Activated CD4-positive, CD25-positive, alpha-beta regulatory T cell treated with anti-CD3 and anti-CD28 coated beads, Interleukin-2, amount 50 U/mL, for 72 hours (primary cell): ENCODE measurements at regions not wholly inside any gene's neighbourhood (a gene's known extent, or its start where the extent isn't known, plus 50 kb on each side); places are given as distances from the start of the nearest gene placed in this dataset.
A peak's percentile ranks its signal among the peaks of the same experiment; 100 is the strongest.
"Not testable (repeated sequence)": the region's sequence is repeated elsewhere in the genome, so short reads cannot be mapped to it uniquely, and the experiment has no call there.

Experiments used
- DNase-seq: peaks from one replicate; pipeline ENCODE4 v3.0.0; 2021

DNA sequence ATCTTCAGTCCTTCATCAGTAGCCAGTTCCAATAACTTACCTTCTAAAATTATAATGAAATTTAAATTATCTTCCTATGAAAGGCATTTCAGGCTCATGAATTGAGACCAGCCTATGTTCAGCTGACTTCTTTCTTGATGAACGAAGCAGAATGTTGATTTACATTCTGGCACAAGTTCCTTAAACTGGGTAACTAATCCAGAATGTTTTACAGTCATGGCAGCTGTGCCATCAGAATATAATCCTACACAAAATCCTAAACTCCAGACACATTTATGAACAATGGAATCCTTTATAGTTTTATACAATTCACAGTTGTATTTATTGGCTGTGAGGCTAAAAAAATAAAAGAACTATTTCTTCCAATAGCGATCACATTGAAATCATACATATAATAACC lies 97.3 kb upstream of the CPM start:
- no peak for DNase-seq

DNA sequence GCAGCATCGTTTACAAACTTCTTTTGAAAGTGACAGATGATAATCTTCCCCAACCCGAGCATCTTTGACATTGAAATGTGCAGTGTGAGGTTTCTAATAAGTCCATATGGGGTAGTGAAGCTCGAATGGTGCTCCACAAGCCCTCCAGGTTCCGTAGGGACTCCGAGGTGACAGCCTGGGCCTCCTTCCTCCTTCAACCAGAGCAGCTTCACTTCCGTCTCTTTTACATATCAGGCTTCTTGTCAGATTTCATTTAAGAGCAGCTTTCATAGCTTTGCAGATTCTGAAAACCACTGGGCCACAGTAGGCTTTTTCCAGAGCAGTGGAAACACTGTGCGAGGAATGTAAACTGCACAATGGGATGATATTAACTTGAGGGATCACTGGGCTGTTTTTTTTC lies 103.6 kb upstream of the CPM start:
- DNase-seq, result no peak

DNA sequence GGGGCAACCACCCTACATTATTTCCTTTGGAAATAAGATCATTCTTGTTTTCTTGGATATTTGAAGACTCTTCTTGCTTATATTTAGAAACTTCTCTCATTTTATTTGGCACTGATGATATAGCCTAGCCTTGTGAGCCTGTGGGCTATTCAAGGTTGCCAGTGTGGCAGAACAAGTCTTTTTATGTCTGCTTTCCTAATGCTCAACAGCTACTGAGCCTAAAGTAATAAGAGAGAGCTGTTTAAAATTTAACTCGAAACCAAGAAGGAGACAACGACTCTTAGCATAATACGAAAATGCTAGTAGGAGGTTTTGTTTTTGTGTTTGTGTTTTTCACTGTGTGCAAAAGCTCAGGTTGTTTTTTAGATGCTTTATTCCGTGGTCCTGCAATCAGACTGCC lies 104.0 kb upstream of the CPM start:
- DNase-seq, result no peak

DNA sequence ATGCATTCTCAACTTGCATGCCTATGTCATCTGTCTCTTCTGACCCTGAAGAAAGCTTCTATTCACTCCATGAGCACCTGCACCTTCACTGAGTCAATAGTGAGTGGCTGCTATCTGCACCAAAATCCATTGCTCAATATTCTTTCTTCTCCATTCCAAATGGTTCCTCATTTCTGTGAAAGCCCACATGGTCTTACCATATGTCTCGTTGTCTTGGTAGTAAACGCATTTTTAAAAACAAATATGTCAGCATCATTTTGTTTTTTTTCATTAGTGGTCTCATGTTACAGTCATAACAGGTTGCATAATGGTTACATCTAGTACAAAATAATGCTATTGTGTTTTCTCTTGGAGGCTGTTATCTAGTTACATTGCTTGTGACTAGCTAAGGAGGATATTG lies 106.9 kb upstream of the CPM start:
- no peak for DNase-seq

DNA sequence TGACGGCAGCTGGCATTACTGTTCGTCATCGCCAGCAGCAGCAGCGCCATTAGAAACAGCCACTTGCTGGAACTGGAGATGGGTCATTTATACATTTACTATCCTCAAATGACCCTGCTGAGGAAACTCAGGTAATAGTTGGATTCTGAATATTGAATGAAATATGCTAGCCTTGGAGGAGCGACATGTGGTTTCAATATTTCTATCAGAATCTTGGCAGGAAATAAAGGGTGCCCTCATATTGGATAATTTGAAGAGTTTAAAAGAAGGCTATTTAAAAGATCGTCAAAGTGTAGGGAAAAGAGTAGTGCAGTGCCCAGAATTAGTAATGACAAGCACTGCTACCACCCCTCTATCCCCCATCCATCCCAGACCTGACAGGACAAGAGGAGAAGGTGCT lies 109.6 kb upstream of the CPM start:
- DNase-seq, result no peak

DNA sequence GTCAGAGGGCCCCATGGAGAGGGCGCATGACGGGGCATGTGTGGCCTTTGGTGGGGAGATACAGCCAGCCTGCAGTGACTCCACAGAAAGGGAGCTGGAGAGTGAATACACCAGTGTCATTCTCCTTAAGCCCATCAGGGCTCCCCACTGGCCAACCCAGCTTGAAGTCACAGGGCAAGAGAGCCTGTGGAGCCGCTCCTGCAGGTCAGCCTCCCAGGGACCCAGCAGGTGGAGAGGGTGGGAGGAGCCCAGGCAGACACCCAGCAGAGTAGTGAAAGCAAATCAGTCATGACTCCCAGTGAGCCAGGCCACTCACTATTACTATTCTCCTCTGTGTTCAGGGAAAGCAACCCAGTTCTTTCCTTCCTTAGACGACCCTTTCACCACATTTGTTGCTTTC lies 110.0 kb upstream of the CPM start:
- no peak for DNase-seq

DNA sequence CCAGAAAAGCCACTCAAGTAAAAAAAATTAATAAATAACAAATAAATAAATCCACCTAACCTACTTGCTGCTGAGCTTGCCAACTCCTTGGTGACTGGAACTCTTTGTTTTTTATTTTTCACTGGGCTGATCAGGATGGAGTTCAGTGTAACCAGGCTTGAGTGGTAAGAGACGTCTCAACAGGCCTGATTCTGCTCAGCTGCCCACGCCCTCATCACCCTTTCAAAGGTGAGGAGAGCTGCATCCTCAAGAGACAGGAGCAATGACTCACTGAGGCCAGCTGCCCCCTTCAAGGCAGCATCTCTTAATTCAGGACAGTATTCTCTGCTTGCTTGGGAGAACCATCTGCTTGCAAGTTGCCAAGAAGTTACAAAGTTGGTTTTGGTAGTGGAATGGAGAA lies 111.9 kb upstream of the CPM start:
- DNase-seq, result no peak

DNA sequence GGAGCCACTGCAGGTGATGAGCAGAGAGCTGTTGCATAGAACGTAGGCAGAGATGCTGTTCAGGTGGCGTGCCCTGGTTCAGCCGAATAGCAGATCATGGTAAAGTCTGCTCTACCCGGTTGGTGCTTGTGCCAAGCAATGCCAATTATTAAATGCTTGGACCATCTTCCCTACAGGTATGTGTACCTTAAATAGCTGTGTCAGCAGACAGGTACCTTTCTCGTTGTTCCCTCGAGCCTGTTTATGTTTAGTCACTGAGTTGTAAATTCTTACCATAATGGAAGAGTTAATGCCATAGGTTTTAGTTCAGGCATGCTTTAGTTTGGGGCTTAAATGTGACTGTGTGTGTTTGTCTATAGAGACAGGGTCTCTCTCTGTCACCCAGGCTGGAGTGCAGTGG lies 112.5 kb upstream of the CPM start:
- DNase-seq, result no peak

DNA sequence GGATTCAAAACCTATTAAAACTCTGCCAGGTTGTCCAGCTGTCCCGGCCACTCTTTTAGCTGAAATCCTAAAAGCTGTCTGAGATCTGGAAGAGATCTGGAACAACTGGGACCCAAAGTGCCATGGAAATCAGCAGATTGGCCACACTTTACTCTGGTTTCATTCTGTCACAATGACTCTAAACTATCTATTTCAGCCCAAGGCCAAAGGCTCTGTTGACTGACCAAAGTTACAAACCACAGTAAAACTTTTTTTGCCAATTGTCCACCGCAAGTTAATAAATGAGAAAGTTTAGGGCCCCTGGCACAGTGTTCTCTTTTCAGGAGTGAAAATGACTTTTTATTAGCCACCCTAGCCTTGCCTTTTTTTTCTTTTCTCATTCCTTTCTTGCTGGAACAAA lies 113.4 kb upstream of the CPM start:
- DNase-seq, result no peak

DNA sequence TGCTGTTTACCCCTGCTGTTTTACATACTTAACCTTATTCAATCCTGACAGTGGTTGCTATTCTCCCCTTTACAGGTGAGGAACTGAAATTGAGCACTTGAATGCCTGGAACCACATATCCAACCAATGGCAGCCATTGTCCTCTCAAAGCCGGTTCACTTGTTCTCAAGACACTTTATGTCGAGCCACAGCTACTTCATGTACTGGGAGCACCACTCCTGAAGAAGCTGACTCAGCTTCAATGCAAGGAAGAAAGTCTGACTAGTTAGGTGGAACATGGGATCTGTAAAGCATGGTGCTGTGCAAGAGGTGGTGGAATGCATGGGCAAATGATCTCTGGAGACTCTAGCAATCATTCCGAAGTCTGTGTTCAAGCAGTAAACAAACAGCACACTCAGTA lies 113.9 kb upstream of the CPM start:
- no peak for DNase-seq

DNA sequence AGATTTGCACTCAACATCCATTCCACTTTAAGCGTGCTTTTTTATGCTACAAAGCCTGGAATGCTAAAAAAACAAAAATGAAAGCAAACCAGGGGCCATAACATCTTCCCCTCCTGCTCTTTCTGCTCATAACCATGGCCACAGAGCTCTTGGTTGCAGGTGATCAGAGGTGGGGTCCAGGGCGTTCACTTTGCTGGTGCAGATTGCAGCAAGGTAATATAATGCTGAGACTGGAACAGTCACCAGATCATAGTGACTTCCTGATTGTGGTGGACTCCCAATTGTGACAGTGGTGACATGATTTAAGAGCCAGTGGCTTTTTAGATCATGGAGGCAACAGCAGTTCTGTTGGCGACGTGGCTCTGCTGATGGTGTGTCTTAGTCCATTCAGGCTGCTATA lies 115.0 kb upstream of the CPM start:
- DNase-seq, result no peak

DNA sequence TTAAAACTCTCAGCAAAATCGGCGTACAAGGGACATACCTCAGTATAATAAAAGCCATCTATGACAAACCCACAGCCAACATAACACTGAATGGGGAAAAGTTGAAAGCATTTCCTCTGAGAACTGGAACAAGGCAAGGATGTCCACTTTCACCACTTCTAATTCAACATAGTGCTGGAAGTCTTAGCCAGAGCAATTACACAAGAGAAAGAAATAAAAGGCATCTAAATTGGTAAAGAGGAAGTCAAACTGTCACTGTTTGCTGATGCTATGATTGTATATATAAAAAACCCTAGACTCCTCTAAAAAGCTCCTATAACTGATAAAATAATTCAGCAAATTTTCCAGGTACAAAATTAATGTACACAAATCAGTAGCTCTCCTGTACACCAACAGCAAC lies 116.9 kb upstream of the CPM start:
- not testable (repeated sequence) for DNase-seq

DNA sequence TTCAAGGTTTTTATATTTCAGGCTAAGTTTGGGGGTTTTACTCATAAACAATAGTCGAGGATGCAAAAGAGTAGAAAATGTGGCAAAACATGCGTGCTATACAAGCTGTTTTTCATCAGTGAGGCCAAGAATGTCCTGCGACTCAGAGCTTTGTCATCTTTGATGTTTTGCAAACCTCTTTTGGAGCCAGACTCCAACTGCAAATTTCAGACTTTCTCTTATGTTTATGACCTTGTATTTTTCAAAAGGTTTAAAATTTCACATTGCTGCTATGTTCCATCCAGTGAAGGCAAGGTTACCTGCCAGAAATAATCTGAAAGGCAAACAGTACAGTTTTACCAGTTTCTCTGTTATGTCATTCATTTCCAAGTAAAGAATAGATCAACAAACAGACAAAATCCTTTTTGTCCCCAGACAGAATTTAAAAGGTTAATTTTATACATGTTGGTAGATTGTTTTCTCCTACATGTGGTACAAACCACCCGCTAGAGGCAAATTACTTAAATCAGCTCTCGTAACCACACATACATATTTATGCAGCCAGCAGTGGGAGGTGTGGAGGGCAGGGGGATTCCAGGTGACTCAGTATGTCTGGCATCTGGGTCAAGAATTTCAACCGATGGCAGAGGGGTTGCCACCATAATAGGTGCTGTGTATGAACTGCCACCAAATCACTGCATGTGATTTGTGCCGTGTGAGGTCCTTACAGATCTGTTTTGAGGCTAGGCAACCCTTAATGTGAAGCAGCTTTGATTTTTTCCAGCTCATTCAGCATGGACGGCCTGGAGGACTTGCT lies 119.8 kb upstream of the CPM start:
- peak; percentile 59 for DNase-seq

DNA sequence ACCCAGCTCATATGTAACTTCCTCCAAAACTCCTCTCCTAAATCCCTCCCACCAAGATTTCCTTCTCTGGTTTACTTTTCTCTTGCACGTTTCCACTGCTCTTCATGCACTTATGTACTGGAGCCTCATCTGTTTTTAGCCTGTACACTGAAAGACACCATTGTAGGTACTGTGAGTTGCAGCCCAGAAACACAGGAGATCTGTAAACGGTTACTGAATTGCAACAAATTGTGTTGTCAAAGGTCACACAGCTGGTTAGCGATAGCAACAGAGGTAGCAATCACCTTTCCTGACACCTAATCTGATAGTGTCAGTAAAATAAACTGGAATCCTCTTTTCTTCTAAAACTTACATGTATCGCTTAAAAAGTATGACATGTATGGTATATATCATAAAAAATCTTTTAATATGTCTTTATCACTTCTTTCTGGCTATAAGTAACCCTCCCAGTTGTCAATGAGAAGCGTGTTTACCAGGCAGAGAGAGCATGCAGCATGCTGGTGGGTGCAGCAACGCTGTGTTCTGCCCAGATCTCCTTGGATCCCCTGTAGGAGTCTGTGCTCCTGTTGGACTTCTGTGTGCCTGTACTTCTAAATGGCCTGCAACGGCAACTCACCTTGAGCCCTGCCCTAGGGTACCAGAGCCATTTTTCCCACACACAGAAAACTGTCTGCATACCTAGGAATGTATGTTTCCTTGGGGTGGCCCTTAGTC lies 121.5 kb upstream of the CPM start:
- DNase-seq, result no peak

DNA sequence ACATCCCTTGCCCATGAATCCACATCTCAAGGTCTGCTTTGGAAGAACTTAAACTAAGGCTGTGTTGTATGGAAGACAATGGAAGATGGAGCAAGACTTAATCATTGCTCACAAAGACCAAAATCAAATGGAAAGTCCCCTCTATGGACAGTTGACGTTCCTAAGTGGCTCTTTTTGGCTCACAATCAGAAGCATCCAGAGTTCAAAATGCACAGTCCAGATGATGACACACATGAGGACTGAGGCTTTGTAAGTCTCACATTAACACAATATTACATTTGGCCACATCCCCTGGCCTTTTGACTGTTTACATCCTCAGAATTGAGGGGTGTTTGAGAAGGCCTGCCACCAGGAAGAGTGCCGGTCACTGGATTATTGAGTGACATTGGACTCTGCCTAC lies 122.3 kb upstream of the CPM start:
- DNase-seq, result no peak

DNA sequence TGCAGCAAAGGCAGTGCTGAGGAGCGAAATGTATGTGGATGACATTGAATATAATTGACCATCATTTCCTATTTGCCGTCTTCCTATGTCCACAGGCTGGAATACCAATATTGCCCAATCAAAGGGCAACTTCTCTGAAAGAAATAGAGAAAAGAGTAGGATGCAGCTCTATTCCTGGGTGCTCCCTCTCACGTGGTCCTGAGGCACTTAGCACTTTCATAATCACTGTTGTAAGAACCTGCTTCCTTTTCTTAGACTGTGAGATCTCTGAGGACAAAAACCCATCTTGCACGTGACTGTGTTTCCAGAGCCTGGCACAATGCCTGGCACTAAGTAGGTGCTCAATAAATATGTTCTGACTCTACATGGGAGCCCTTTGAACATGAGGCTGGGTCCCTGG lies 122.7 kb upstream of the CPM start:
- DNase-seq, result no peak

DNA sequence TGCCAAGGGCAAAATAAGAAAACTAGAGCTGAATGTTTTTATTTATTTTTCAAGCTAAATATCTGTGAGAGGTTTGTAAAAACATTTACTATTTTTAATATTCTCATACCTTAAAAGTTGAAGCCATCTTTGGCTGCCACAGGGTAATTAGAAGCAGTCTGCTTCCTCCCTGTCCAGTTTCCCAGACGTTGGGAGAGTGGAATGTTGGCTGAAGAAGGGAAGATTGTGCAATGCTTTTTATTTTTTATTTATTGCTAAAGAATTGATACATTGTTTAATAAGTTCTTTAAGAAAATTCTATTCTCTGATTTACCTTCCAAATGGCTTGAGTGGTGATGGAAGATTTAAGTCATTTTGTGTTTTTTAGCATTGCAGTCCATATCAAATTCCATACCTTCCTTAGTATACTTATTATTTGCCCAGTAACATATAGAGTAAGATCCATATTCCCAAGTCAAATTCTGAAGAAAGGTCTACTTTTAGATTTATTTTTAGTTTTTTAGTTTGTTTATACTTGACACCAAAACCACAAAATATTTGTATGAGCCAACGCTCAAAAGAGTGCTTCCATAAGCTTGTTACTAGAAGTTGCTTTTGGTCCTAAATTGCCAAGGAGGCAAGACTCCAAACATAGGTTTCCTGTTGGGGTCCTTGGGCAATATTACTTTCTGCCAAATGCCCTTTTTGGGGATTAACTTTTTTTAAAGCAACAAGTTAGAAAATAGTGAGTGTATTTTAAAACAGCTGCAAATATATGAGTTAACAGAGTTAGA lies 124.0 kb upstream of the CPM start:
- no peak for DNase-seq

DNA sequence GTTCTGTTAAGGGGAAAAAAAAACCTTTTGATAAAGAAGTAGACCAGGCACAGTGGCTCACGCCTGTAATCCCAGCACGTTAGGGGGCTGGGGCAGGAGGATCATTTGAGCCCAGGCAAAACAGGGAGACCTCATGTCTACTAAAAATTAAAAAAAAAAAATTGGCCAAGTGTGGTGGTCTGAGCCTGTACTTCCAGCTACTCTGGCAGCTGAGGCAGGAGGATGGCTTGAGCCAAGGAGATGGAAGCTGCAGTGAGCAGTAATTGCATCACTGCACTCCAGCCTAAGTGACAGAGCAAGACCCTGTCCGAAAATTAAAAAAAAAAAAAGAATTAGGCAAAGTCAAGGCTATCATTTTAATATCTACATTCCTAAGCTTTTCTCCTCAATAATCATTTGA lies 124.8 kb upstream of the CPM start:
- no peak for DNase-seq

DNA sequence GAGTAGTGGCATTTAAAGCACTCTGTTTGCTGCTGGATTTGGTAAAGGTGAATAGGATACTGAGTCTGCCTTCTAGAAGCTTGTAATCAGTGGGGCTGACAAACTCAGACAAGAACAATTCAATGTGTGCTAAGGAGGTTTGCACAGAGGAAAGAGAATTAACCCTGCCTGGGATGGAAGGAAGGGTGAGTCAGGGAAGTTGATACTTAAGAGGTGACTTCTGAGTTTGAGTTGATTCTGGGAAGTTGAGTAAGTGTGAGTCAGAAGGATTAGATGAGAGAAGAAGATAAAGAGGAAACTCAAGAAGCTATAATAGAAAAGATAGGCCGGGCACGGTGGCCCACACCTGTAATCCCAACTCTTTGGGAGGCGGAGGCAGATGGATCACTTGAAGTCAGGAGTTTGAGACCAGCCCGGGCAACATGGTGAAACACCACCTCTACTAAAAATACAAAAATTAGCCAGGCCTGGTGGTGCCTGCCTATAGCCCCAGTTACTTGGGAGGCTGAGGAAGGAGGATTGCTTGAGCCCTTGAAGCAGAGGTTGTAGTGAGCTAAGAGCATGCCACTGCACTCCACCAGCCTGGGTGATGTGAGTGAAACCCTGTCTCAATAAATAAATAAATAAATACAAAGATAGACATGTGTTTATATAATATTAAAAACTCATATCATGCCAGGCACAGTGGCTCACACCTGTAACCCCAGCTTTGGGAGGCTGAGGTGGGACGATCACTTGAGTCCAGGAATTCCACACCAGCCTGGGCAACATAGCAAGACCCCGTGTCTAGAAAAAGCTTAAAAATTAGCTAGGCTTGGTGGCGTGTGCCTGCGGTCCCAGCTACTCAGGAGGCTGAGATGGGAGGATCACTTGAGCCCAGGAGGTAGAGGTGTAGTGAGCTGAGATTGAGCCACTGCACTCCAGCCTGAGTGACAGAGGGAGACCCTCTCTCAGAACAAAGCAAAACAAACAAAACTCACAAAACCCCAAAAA lies 126.8 kb upstream of the CPM start:
- no peak for DNase-seq

DNA sequence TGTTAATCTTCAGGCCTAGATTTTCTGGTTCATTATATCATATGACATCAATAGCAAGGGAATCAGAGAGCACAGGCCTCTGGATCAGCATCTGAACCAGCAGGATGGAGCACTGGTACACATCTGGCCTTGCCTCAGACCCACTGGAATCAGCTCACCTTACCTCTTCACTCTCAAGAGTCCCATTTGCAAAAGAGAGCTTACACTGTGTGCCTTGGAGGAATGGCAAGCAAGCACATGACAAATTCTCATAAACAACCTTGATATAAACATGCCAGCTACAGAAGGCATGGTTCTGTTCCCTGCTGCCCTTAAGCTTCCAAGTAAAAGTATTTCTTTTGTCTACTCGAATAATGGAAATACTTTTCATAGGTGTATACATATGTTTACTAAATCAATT lies 128.6 kb upstream of the CPM start:
- no peak for DNase-seq

DNA sequence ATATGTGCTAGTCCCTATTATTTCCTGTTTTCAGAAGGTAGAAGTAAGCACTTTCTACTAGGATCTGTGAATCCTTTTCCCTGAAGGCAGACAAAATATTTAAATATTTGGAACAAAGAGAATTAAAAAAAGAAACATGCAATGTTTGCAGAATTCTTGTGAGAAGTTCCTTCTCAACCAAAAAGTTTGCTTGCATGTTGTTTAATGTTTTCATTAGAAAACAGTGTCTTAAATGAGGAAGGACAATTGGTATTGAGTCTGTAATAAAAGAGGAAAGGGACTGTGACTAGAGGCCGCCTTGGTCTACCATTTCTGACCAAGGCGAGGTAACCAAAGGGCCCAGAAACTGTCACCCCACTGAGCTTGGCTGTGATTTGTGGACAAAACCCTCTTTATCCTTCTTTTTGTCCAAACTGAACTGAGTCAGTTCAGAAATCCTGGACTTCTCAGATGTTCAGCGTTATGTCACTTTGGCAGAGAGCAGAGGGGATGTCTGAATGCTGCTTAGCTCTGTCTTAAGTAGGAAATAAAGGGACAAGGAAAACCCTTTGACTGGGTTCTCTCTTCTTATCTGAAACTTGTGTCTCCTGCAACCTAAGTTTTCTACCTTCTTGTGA lies 129.8 kb upstream of the CPM start:
- no peak for DNase-seq

DNA sequence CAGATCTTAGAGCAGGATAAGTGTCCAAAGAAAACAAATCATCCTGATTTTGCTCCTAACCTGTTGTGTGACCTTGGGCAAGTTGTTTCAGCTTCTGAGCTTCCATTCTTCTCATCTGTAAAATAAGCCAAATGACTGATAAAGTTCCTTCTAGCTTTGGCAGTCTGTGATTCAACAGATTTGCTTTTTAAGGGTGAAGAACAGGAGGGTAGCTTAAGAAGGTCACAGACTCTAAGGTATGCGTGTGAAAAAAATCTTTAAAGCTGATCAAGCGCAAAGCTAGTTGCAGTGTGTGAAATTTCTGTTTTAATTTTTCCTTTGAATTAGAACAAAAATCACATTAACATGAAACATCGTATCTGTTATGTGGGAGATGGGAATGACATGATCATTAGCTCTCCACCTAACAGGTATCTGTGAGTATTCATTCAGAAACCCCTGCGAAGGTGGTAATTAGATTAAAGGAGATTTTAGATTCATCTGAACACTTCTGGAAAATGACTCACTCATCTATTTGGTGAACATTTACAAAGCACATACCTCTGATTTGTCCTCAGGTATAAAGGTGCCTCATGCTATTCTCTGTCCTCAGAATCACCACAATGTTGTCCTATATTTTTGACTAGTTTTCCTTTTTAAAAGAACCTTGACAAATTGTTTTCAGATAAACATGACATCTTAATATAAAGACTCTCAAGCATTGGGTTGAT lies 131.9 kb upstream of the CPM start:
- no peak for DNase-seq
